C4-2B (cell line): ENCODE measurements at regions not wholly inside any gene's neighbourhood (a gene's known extent, or its start where the extent isn't known, plus 50 kb on each side); places are given as distances from the start of the nearest gene placed in this dataset.

ENCODE experiments used
- CTCF ChIP-seq: fragments of 450-650 bp; conservative IDR thresholded peaks from 2 replicates; pipeline ENCODE4 v1.5.1; 2017; ENCODE audit warnings: mild to moderate bottlenecking
- ZFX ChIP-seq: fragments of 450-650 bp; IDR thresholded peaks from 2 replicates; pipeline ENCODE4 v1.6.1; 2017

DNA sequence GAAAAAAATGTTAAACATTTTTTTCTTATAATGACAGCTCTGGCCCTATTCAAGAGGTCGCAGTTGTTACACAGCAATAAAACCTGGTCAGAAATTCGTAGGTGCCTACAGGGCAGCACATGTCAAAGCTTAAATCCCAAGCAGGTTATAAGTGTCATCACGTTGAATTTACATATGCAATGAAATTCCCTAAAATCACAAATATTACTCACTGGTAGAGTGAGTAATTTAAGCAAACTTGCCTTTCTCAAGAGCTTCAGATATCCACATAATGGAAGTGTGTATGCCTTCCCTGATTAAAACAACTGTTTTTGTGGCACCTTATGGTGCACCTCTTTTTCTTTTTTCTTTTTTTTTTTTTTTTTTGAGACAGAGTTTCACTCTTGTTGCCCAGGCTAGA, 90.7 kb upstream of the FNDC3B start:
- TF ChIP-seq CTCF (no peak), ZFX (no peak)
